ENCODE measurements at regions not wholly inside any gene's neighbourhood (a gene's known extent, or its start where the extent isn't known, plus 50 kb on each side); places are given as distances from the start of the nearest gene placed in this dataset.
A peak's percentile ranks its signal among the peaks of the same experiment; 100 is the strongest.
"Not testable (repeated sequence)": the region's sequence is repeated elsewhere in the genome, so short reads cannot be mapped to it uniquely, and the experiment has no call there.

GRCh38 chr9:36521148-36521547, 51.5 kb upstream of the MELK start:
- no peak for DNase-seq (ENCODE audit: low read depth in 2 of 2, low spot score in 1 of 2)

- DNase-seq (ENCODE audit: low read depth in 2 of 2, low spot score in 1 of 2), result no peak
These were observed 55.6 kb upstream of the MELK start for GRCh38 chr9:36517131-36517530.

- no peak for DNase-seq (ENCODE audit: low read depth in 2 of 2, low spot score in 1 of 2)
These were observed 68.5 kb upstream of the MELK start for GRCh38 chr9:36504156-36504555.

GRCh38 chr9:36503172-36504088, 69.3 kb upstream of the MELK start:
- no peak for DNase-seq (ENCODE audit: low read depth in 2 of 2, low spot score in 1 of 2)

GRCh38 chr9:36501727-36502126, 71.0 kb upstream of the MELK start:
- no peak for DNase-seq (ENCODE audit: low read depth in 2 of 2, low spot score in 1 of 2)

GRCh38 chr9:36500931-36501330, 71.8 kb upstream of the MELK start:
- not testable (repeated sequence) for DNase-seq (ENCODE audit: low read depth in 2 of 2, low spot score in 1 of 2)

GRCh38 chr9:36499174-36499890, 73.4 kb upstream of the MELK start:
- DNase-seq (ENCODE audit: low read depth in 2 of 2, low spot score in 1 of 2), result no peak

GRCh38 chr9:36493564-36493963, 79.1 kb upstream of the MELK start:
- not testable (repeated sequence) for DNase-seq (ENCODE audit: low read depth in 2 of 2, low spot score in 1 of 2)

GRCh38 chr9:36492865-36493264, 79.8 kb upstream of the MELK start:
- no peak for DNase-seq (ENCODE audit: low read depth in 2 of 2, low spot score in 1 of 2)

- DNase-seq (ENCODE audit: low read depth in 2 of 2, low spot score in 1 of 2), result no peak
These were observed 83.2 kb upstream of the MELK start for GRCh38 chr9:36489453-36489852.

GRCh38 chr9:36488389-36488756, 84.3 kb upstream of the MELK start:
- no peak for DNase-seq (ENCODE audit: low read depth in 2 of 2, low spot score in 1 of 2)

GRCh38 chr9:36487482-36488388, 85.0 kb upstream of the MELK start:
- DNase-seq (ENCODE audit: low read depth in 2 of 2, low spot score in 1 of 2), result peak; percentile 60 to 83

GRCh38 chr9:36486933-36487481, 85.7 kb upstream of the MELK start:
- DNase-seq (ENCODE audit: low read depth in 2 of 2, low spot score in 1 of 2), result peak in 1 of 2 donors; percentile 11

- no peak for DNase-seq (ENCODE audit: low read depth in 2 of 2, low spot score in 1 of 2)
These were observed 86.3 kb upstream of the MELK start for GRCh38 chr9:36486329-36486932.

- DNase-seq (ENCODE audit: low read depth in 2 of 2, low spot score in 1 of 2), result no peak
These were observed 85.7 kb upstream of the RNF38 start for GRCh38 chr9:36485647-36486328.

- no peak for DNase-seq (ENCODE audit: low read depth in 2 of 2, low spot score in 1 of 2)
These were observed 84.1 kb upstream of the RNF38 start for GRCh38 chr9:36484124-36484523.

- DNase-seq (ENCODE audit: low read depth in 2 of 2, low spot score in 1 of 2), result no peak
These were observed 79.0 kb upstream of the RNF38 start for GRCh38 chr9:36479101-36479500.

GRCh38 chr9:36471359-36471758, 71.3 kb upstream of the RNF38 start:
- no peak for DNase-seq (ENCODE audit: low read depth in 2 of 2, low spot score in 1 of 2)

GRCh38 chr9:36470643-36471290, 70.7 kb upstream of the RNF38 start:
- DNase-seq (ENCODE audit: low read depth in 2 of 2, low spot score in 1 of 2), result peak in 1 of 2 donors; percentile 31

GRCh38 chr9:36463467-36463866, 63.4 kb upstream of the RNF38 start:
- no peak for DNase-seq (ENCODE audit: low read depth in 2 of 2, low spot score in 1 of 2)

All from stimulated activated CD8-positive, alpha-beta memory T cell treated with anti-CD3 and anti-CD28 coated beads, Interleukin-4, amount 100 ng/mL, for 1 hour (primary cell).